GM12878 (cell line): ENCODE measurements at regions not wholly inside any gene's neighbourhood (a gene's known extent, or its start where the extent isn't known, plus 50 kb on each side); places are given as distances from the start of the nearest gene placed in this dataset.

ENCODE experiments used
- ATAC-seq: fragments of 200-7000 bp; cut with Tn5 transposase; 3 replicates; pipeline ENCODE4 v1.9.1; 2020; ENCODE audit warnings: mild to moderate bottlenecking, moderate library complexity
- BruUV-seq: library from RNA; stranded (reverse); fragments of 400-500 nt; replicated peaks from 2 replicates; lab custom pipeline; 2021; lab: Mats Ljungman, UMichigan
- CTCF ChIA-PET: fragments of 300-600 bp; sonication (Branson Sonifier 250); formaldehyde crosslinking; extraction: SDS; loops from one replicate; lab custom pipeline; 2021; ENCODE audit warnings: inconsistent platforms; lab: Yijun Ruan, JAX
- POLR2A ChIA-PET: fragments of 350-600 bp; formaldehyde crosslinking; extraction: SDS; loops from one replicate; lab custom pipeline; 2021; ENCODE audit warnings: inconsistent platforms; lab: Charles Lee
- RAD21 ChIA-PET: fragments of 300-600 bp; sonication (Branson Sonifier 250); formaldehyde crosslinking; loops from one replicate; lab custom pipeline; 2023; ENCODE audit warnings: antibody characterized with exemption; ENCODE audit not compliant: unreplicated experiment; lab: Charles Lee
- SMC1A ChIA-PET: fragments of 300-600 bp; sonication (Branson Sonifier 250); formaldehyde crosslinking; loops from one replicate; lab custom pipeline; 2023; ENCODE audit not compliant: unreplicated experiment, uncharacterized antibody; lab: Charles Lee
- DNase-seq: peaks from one replicate; pipeline ENCODE4 v3.0.0-alpha.2; 2011; ENCODE audit warnings: low read depth, low spot score
- FAIRE-seq: peaks from 3 replicates; lab custom pipeline; 2011; peaks lifted over from hg19 to GRCh38; lab: Jason Lieb, UNC
- H2AFZ ChIP-seq: 2 replicates; pipeline ENCODE4 v1.6.0; 2011; ENCODE audit warnings: low read depth, low read length, control low read depth; ENCODE audit not compliant: control insufficient read depth
- H3K27ac ChIP-seq: 2 replicates; pipeline ENCODE4 v1.5.1; 2011; ENCODE audit warnings: control low read depth; ENCODE audit not compliant: control insufficient read depth, insufficient read depth
- H3K27me3 ChIP-seq, 2 experiments: replicated peaks in 1 of 2; 2 replicates each; pipeline versions ENCODE4 v1.6.0 to v1.6.1; 2011; ENCODE audit warnings: low read length in 1 of 2; ENCODE audit not compliant: control insufficient read depth in 2 of 2, insufficient read depth in 2 of 2
- H3K36me3 ChIP-seq, 2 experiments: 2 replicates each; pipeline ENCODE4 v1.5.1; 2011; ENCODE audit warnings: low read length in 1 of 2; ENCODE audit not compliant: control insufficient read depth in 2 of 2, insufficient read depth in 2 of 2
- H3K4me1 ChIP-seq: 2 replicates; pipeline ENCODE4 v1.6.1; 2011; ENCODE audit warnings: mild to moderate bottlenecking, low read length, moderate library complexity, mixed read lengths; ENCODE audit not compliant: control insufficient read depth, insufficient read depth
- H3K4me2 ChIP-seq: 2 replicates; pipeline ENCODE4 v1.6.0; 2011; ENCODE audit warnings: control low read depth; ENCODE audit not compliant: control insufficient read depth, insufficient read depth
- H3K4me3 ChIP-seq: fragments of 200-600 bp; sonication (generic); 2 replicates; pipeline ENCODE4 v1.5.1; 2016
- H3K79me2 ChIP-seq: 2 replicates; pipeline ENCODE4 v1.6.0; 2011; ENCODE audit warnings: low read length; ENCODE audit not compliant: control insufficient read depth, insufficient read depth
- H3K9ac ChIP-seq: 2 replicates; pipeline ENCODE4 v1.8.0; 2011; ENCODE audit warnings: low read length, control low read depth, mixed read lengths; ENCODE audit not compliant: control insufficient read depth, insufficient read depth
- H3K9me3 ChIP-seq: replicated peaks from 3 replicates; pipeline ENCODE4 v1.5.1; 2011; ENCODE audit warnings: mild to moderate bottlenecking, low read length; ENCODE audit not compliant: control insufficient read depth, insufficient read depth
- H4K20me1 ChIP-seq: 2 replicates; pipeline ENCODE4 v1.6.0; 2011; ENCODE audit not compliant: control insufficient read depth, insufficient read depth
- ATF2 ChIP-seq: IDR thresholded peaks from 2 replicates; pipeline ENCODE4 v1.6.1; 2012; ENCODE audit warnings: low read length, inconsistent platforms
- HDAC2 ChIP-seq: fragments of 200-600 bp; sonication (generic); IDR thresholded peaks from 2 replicates; pipeline ENCODE4 v1.6.1; 2017
- RFX5 ChIP-seq: IDR thresholded peaks from 2 replicates; pipeline ENCODE4 v1.6.1; 2011; ENCODE audit warnings: low read depth, low read length, improper control_type of control experiment
- ZZZ3 ChIP-seq: IDR thresholded peaks from 2 replicates; pipeline ENCODE4 v1.6.1; 2011; ENCODE audit warnings: low read depth; ENCODE audit not compliant: control insufficient read depth, insufficient read length
- WGBS: methylation state at CpG from one replicate; pipeline ENCODE4 v1.1.6; 2016; ENCODE audit warnings: low lambda C conversion rate; ENCODE audit not compliant: insufficient replicate concordance, insufficient coverage; ENCODE audit errors: missing lambda C conversion rate; 5-methylcytosine and 5-hydroxymethylcytosine counted together
- in situ Hi-C: fragments of 300-500 bp; cut with MboI; formaldehyde crosslinking; loops from 9 replicates; pipeline ENCODE4 v1.14.3; 2018; ENCODE audit warnings: mixed read lengths
- intact Hi-C: fragments of 100-400 bp; cut with micrococcal nuclease; formaldehyde crosslinking; loops from one replicate; pipeline ENCODE4 v1.14.2; 2022; ENCODE audit not compliant: unreplicated experiment

GRCh38 chr7:124275411-124275810 lies 242.5 kb upstream of the TMEM229A start:
- no peak overlapping the region for H3K9ac ChIP-seq
- DNase-seq (no peak), FAIRE-seq (no peak), ATAC-seq (no peak)
- ChIA-PET CTCF (interaction anchor here (0.8 to 3.5 kb wide), 18 partner anchors 9 to 581 kb away, joined by 3 to 20 read pairs (median 4); no protein-coding TSS in a partner anchor), SMC1A (interaction anchor here (0.6 to 2.0 kb wide), 15 partner anchors 9 to 550 kb away, joined by 3 to 9 read pairs (median 5); no protein-coding TSS in a partner anchor), RAD21 (interaction anchor here (1.0 to 1.7 kb wide), 10 partner anchors 9 to 509 kb away, joined by 3 to 6 read pairs (median 4); no protein-coding TSS in a partner anchor), POLR2A (interaction anchor here (0.7 to 1.5 kb wide), 2 partner anchors 9 to 265 kb away, joined by 3 read pairs; no protein-coding TSS in a partner anchor)
- 3% methylated on average over 3 of the region's 3 CpGs for WGBS
- H2AFZ ChIP-seq, result no peak overlapping the region
- TF ChIP-seq ZZZ3, result no peak
- TF ChIP-seq ATF2, result no peak
- no peaks in the 10 kb centered on the region for H3K79me2 ChIP-seq
- H3K4me3 ChIP-seq, result no peak overlapping the region
- no peaks in the 10 kb centered on the region for H3K27me3 ChIP-seq
- intact Hi-C loops, result loop anchor here (5.0 kb wide), 1 partner anchor 103 kb away; no protein-coding TSS in a partner anchor
- H3K4me1 ChIP-seq, result no peaks in the 10 kb centered on the region
- no peaks in the 10 kb centered on the region; the same call in 2 of the 3 replicates for H3K9me3 ChIP-seq
- no peaks in the 10 kb centered on the region for H3K36me3 ChIP-seq
- H3K27ac ChIP-seq, result no peak overlapping the region
- in situ Hi-C loops, result no loop called here
- BruUV-seq, result no TSS peak
- no peaks in the 10 kb centered on the region for H4K20me1 ChIP-seq
- no peak overlapping the region for H3K4me2 ChIP-seq

- in situ Hi-C loops, result no loop called here
- no peak for DNase-seq
- H3K9me3 ChIP-seq, result no peaks in the 10 kb centered on the region; the same call in 2 of the 3 replicates
- ChIA-PET POLR2A (no interaction called here), SMC1A (interaction anchor here (0.6 to 2.1 kb wide), 2 partner anchors 19 to 1271 kb away, joined by 3 to 5 read pairs; no protein-coding TSS in a partner anchor), CTCF (no interaction called here), RAD21 (interaction anchor here (0.5 kb wide), 1 partner anchor 538 kb away, joined by 3 read pairs; no protein-coding TSS in a partner anchor)
- no peak for TF ChIP-seq HDAC2
- no peak for TF ChIP-seq RFX5
- H3K27me3 ChIP-seq, result no peaks in the 10 kb centered on the region
- no peak overlapping the region for H2AFZ ChIP-seq
- BruUV-seq, result no TSS peak
- H3K9ac ChIP-seq, result no peak overlapping the region
- no peak overlapping the region for H3K27ac ChIP-seq
- no peaks in the 10 kb centered on the region for H3K79me2 ChIP-seq
- no peaks in the 10 kb centered on the region for H3K36me3 ChIP-seq
- no peaks in the 10 kb centered on the region for H4K20me1 ChIP-seq
- no peak for ATAC-seq
- H3K4me1 ChIP-seq, result no peaks in the 10 kb centered on the region
- no peak for FAIRE-seq
- H3K4me2 ChIP-seq, result no peak overlapping the region
- intact Hi-C loops, result no loop called here
- no peak overlapping the region for H3K4me3 ChIP-seq
Measured at GRCh38 chr7:124269774-124270173, 236.9 kb upstream of the TMEM229A start.
